Neural cell (in vitro differentiated cells): ENCODE measurements at regions not wholly inside any gene's neighbourhood (a gene's known extent, or its start where the extent isn't known, plus 50 kb on each side); places are given as distances from the start of the nearest gene placed in this dataset.

Source experiments
- H2AFZ ChIP-seq: fragments of 200-600, 300-800 bp; sonication (generic), shearing (Covaris generic); 2 replicates; pipeline ENCODE4 v1.6.0; 2014; ENCODE audit warnings: low read depth, mild to moderate bottlenecking, antibody characterized with exemption, low read length, moderate library complexity
- H3F3A ChIP-seq: fragments of 200-600 bp; shearing (Covaris generic); 2 replicates; pipeline ENCODE4 v1.6.1; 2016; ENCODE audit warnings: mild to moderate bottlenecking, moderate library complexity, mixed read lengths, antibody characterized with exemption, low read length; ENCODE audit not compliant: insufficient read depth, poor library complexity, severe bottlenecking
- H3K27ac ChIP-seq: fragments of 200-600, 300-800 bp; sonication (generic), shearing (Covaris generic); 2 replicates; pipeline ENCODE4 v1.5.1; 2014; ENCODE audit warnings: mild to moderate bottlenecking, low read length, moderate library complexity
- H3K27me3 ChIP-seq: fragments of 300-800, 200-600 bp; sonication (generic), shearing (Covaris generic); 2 replicates; pipeline ENCODE4 v1.6.0; 2014; ENCODE audit warnings: mild to moderate bottlenecking, low read depth, low read length, moderate library complexity; ENCODE audit not compliant: insufficient read depth
- H3K36me3 ChIP-seq: fragments of 300-800, 200-600 bp; sonication (generic), shearing (Covaris generic); 2 replicates; pipeline ENCODE4 v1.5.1; 2014; ENCODE audit warnings: mild to moderate bottlenecking, antibody characterized with exemption, low read length, moderate library complexity; ENCODE audit not compliant: insufficient read depth
- H3K4me2 ChIP-seq: fragments of 300-800, 200-600 bp; sonication (generic), shearing (Covaris generic); 2 replicates; pipeline ENCODE4 v1.6.0; 2014; ENCODE audit warnings: mild to moderate bottlenecking, low read length
- H3K4me3 ChIP-seq: fragments of 300-800, 200-600 bp; sonication (generic), shearing (Covaris generic); 2 replicates; pipeline ENCODE4 v1.5.1; 2014; ENCODE audit warnings: mild to moderate bottlenecking, low read length, moderate library complexity
- H3K79me2 ChIP-seq: fragments of 200-600 bp; shearing (Covaris generic); replicated peaks from 2 replicates; pipeline ENCODE4 v1.6.0; 2014; ENCODE audit warnings: mild to moderate bottlenecking, low read length, moderate library complexity; ENCODE audit not compliant: insufficient read depth
- H3K9ac ChIP-seq: fragments of 300-800, 200-600 bp; sonication (generic), shearing (Covaris generic); 2 replicates; pipeline ENCODE4 v1.6.1; 2016; ENCODE audit warnings: mild to moderate bottlenecking, low read length, mixed read lengths
- H3K9me2 ChIP-seq: fragments of 200-600 bp; shearing (Covaris generic); 2 replicates; pipeline ENCODE4 v1.6.1; 2016; ENCODE audit warnings: mild to moderate bottlenecking, low read length, mixed read lengths; ENCODE audit not compliant: insufficient read depth
- H3K9me3 ChIP-seq: fragments of 200-600, 300-800 bp; sonication (generic), shearing (Covaris generic); 2 replicates; pipeline ENCODE4 v1.6.1; 2016; ENCODE audit warnings: mild to moderate bottlenecking, mixed run types, low read length, moderate library complexity, mixed read lengths
- H4K20me1 ChIP-seq: fragments of 200-600 bp; shearing (Covaris generic); 2 replicates; pipeline ENCODE4 v1.6.1; 2016; ENCODE audit warnings: mild to moderate bottlenecking, mixed run types; ENCODE audit not compliant: insufficient read depth
- CTCF ChIP-seq: fragments of 450-650 bp; IDR thresholded peaks from 2 replicates; pipeline ENCODE4 v1.5.1; 2014; ENCODE audit warnings: antibody characterized with exemption, mild to moderate bottlenecking, moderate library complexity; ENCODE audit not compliant: poor library complexity, severe bottlenecking
- EP300 ChIP-seq: fragments of 450-650 bp; conservative IDR thresholded peaks from 2 replicates; pipeline ENCODE4 v1.6.1; 2014; ENCODE audit warnings: antibody characterized with exemption, mild to moderate bottlenecking, moderate library complexity; ENCODE audit not compliant: poor library complexity, severe bottlenecking
- EZH2 ChIP-seq: fragments of 200-600, 300-800 bp; shearing (Covaris generic), sonication (generic); IDR thresholded peaks from 2 replicates; pipeline ENCODE4 v1.6.1; 2014; ENCODE audit warnings: antibody characterized with exemption, low read length, borderline replicate concordance, mild to moderate bottlenecking; ENCODE audit not compliant: insufficient read depth, poor library complexity, severe bottlenecking
- MXI1 ChIP-seq: fragments of 450-650 bp; conservative IDR thresholded peaks from 2 replicates; pipeline ENCODE4 v1.6.1; 2014; ENCODE audit warnings: antibody characterized with exemption, mild to moderate bottlenecking; ENCODE audit not compliant: poor library complexity, severe bottlenecking
- POLR2AphosphoS5 ChIP-seq: IDR thresholded peaks from 2 replicates; pipeline ENCODE4 v1.6.1; 2012
- RAD21 ChIP-seq: fragments of 450-650 bp; conservative IDR thresholded peaks from 2 replicates; pipeline ENCODE4 v1.6.1; 2014; ENCODE audit warnings: antibody characterized with exemption, mild to moderate bottlenecking, moderate library complexity
- REST ChIP-seq: IDR thresholded peaks from 2 replicates; pipeline ENCODE4 v1.6.1; 2012; ENCODE audit warnings: borderline replicate concordance
- SMC3 ChIP-seq: fragments of 450-650 bp; conservative IDR thresholded peaks from 2 replicates; pipeline ENCODE4 v1.6.1; 2014; ENCODE audit warnings: antibody characterized with exemption, mild to moderate bottlenecking, moderate library complexity; ENCODE audit not compliant: poor library complexity
- TAF1 ChIP-seq: IDR thresholded peaks from 2 replicates; pipeline ENCODE4 v1.6.1; 2012; ENCODE audit warnings: low read depth

GRCh38 chr3:64445944-64446300 is 220.7 kb upstream of the PRICKLE2 start:
- Histone ChIP-seq H3K4me3 (peak overlapping the region; percentile 69), H3K36me3 (no peaks in the 10 kb centered on the region), H3K4me2 (no peak overlapping the region), H3K9ac (no peak overlapping the region), H3K9me3 (no peaks in the 10 kb centered on the region), H3K27me3 (peaks cover 15% of the 10 kb centered on the region), H4K20me1 (no peaks in the 10 kb centered on the region), H3K9me2 (no peaks in the 10 kb centered on the region), H3F3A (no peaks in the 10 kb centered on the region), H3K27ac (no peak overlapping the region), H2AFZ (no peak overlapping the region), H3K79me2 (no peaks in the 10 kb centered on the region)
- no peak for TF ChIP-seq MXI1
- no peak for TF ChIP-seq REST
- TF ChIP-seq EZH2: no peak
- TF ChIP-seq EP300: no peak
- TF ChIP-seq SMC3: no peak
- TF ChIP-seq CTCF: no peak
- no peak for TF ChIP-seq TAF1
- no peak for TF ChIP-seq POLR2AphosphoS5
- TF ChIP-seq RAD21: no peak

DNA sequence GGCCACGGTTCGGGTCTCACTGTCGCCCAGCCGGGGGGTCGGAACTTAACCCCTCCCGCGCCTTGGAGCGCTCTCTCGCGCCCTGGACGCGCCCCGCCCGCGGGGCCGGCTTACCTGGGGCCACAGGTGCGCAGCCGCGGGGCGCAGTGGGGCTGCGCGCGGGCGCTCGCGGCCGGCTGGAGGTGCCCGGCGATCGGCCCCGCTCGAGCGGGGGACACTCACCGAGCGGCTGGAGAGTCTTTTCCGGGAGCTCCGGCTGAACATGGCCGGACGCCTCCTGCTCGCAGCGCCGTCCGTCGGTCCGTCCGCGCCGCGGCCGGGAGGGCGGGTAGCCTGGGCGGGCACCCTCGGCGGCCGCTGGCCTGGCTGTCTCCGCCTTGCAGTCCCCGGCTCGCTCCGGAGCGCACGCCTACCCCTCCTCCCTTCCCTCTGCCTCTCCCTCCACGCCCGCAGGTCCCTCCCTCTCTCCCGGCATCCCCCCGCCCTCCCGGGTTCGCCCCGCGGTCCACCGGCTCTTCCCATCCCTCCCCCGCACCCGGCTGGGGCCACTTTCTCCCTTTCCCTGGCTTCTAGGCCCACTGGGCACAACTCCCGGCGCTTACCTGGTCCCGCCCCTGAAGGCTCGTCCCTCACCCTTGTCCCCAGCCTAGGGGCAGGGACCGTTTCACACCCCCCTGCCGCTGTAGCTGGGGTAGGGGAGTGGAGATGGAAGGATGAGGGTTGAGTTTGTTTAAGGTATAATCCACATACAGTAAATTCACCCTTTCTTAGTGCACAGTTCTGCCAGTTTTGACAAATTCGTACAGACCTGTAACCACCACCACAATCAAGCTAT is 220.1 kb upstream of the PRICKLE2 start:
- Histone ChIP-seq H3K9me3 (no peaks in the 10 kb centered on the region), H3K9ac (peak overlapping the region; percentile 67), H3K79me2 (no peaks in the 10 kb centered on the region), H3K27me3 (peaks cover 15% of the 10 kb centered on the region), H2AFZ (no peak overlapping the region), H3K9me2 (no peaks in the 10 kb centered on the region), H3K4me2 (peak overlapping the region; percentile 26), H3F3A (no peaks in the 10 kb centered on the region), H3K27ac (no peak overlapping the region), H4K20me1 (no peaks in the 10 kb centered on the region), H3K36me3 (no peaks in the 10 kb centered on the region), H3K4me3 (peak overlapping the region; percentile 69)
- TF ChIP-seq POLR2AphosphoS5 (no peak), RAD21 (peak; percentile 18), SMC3 (peak; percentile 22)
